ENCODE measurements at regions not wholly inside any gene's neighbourhood (a gene's known extent, or its start where the extent isn't known, plus 50 kb on each side); places are given as distances from the start of the nearest gene placed in this dataset.

GRCh38 chr3:182728238-182728637, 65.1 kb upstream of the ATP11B start:
- Histone ChIP-seq H3K79me2 (ENCODE audit: control insufficient read depth, insufficient read depth, low read length) (no peaks in the 10 kb centered on the region), H4K20me1 (replicated peaks; ENCODE audit: control insufficient read depth, extremely low read depth, insufficient read depth, low read length) (no peaks in the 10 kb centered on the region), H3K4me3 (replicated peaks in 1 of 3; ENCODE audit: insufficient read depth in 1 of 3, low read depth in 1 of 3, low read length in 3 of 3) (no peak overlapping the region), H2AFZ (ENCODE audit: low read depth, low read length) (no peak overlapping the region), H3K36me3 (ENCODE audit: control insufficient read depth in 2 of 2, extremely low read depth in 1 of 2, insufficient read depth in 2 of 2, low read length in 2 of 2) (no peaks in the 10 kb centered on the region), H3K27me3 (ENCODE audit: control insufficient read depth in 2 of 2, insufficient read depth in 2 of 2, low read length in 2 of 2) (no peaks in the 10 kb centered on the region), H3K4me1 (ENCODE audit: control insufficient read depth, extremely low read depth, insufficient read depth, low read length) (peaks cover 4% of the 10 kb centered on the region), H3K4me2 (ENCODE audit: insufficient read depth, low read length) (no peak overlapping the region), H3K27ac (ENCODE audit: insufficient read depth, low read depth, low read length) (no peak overlapping the region), H3K9me3 (replicated peaks; ENCODE audit: control insufficient read depth, insufficient read depth, low read length) (no peaks in the 10 kb centered on the region), H3K9ac (replicated peaks; ENCODE audit: extremely low read depth, insufficient read depth, low read length) (no peak overlapping the region), H3K9me1 (replicated peaks; ENCODE audit: control insufficient read depth, extremely low read depth, insufficient read depth, low read length) (no peaks in the 10 kb centered on the region)
- DNase-seq (ENCODE audit: low read depth, low spot score) = no peak
- TF ChIP-seq MAX (IDR thresholded peaks at IDR 0.05; ENCODE audit: insufficient read depth, insufficient read length) (no peak), JUN (IDR thresholded peaks at IDR 0.05; ENCODE audit: borderline replicate concordance, insufficient read depth, insufficient read length, low read depth) (no peak), MYC (IDR thresholded peaks at IDR 0.05; ENCODE audit: low read depth, low read length) (no peak), FOS (IDR thresholded peaks at IDR 0.05; ENCODE audit: borderline replicate concordance, insufficient read depth, low read length) (no peak), POLR2A (IDR thresholded peaks at IDR 0.05; ENCODE audit: low read depth, low read length) (no peak), EZH2 (IDR thresholded peaks at IDR 0.05; ENCODE audit: borderline replicate concordance, low read depth, low read length, severe bottlenecking) (no peak), CTCF (IDR thresholded peaks at IDR 0.05; ENCODE audit: extremely low read depth in 1 of 2, insufficient read depth in 1 of 2, low read depth in 1 of 2, low read length in 2 of 2) (no peak), GATA2 (IDR thresholded peaks at IDR 0.05; ENCODE audit: insufficient read depth, insufficient read length, low read depth, low read length) (no peak), POLR2AphosphoS5 (IDR thresholded peaks at IDR 0.05; ENCODE audit: insufficient read depth, low read depth, low read length) (no peak)
- intact Hi-C loops (cut with micrococcal nuclease) (no loop called here), dilution Hi-C loops (cut with MboI; ENCODE audit: extremely low pct_ligation_motif_present, low sequenced_read_pairs) (no loop called here)
- no TSS peak for BruUV-seq (replicated peaks)
- FAIRE-seq = no peak
- CTCF ChIA-PET = interaction anchor here (2.9 kb wide), 1 partner anchor 14 kb away, joined by 8 read pairs; no protein-coding TSS in a partner anchor
- POLR2A ChIA-PET = no interaction called here
